Keratinocyte (primary cell): ENCODE measurements at regions not wholly inside any gene's neighbourhood (a gene's known extent, or its start where the extent isn't known, plus 50 kb on each side); places are given as distances from the start of the nearest gene placed in this dataset.

Experiments used
- DNase-seq: peaks from one replicate; pipeline ENCODE4 v3.0.0-alpha.2; 2011; ENCODE audit warnings: low read depth, missing footprints, low spot score
- FAIRE-seq: peaks from 2 replicates; lab custom pipeline; 2011; peaks lifted over from hg19 to GRCh38; lab: Jason Lieb, UNC
- H2AFZ ChIP-seq: 2 replicates; pipeline ENCODE4 v1.6.0; 2012; ENCODE audit warnings: low read length, control low read depth, inconsistent platforms; ENCODE audit not compliant: control insufficient read depth
- H3K27ac ChIP-seq: 2 replicates; pipeline ENCODE4 v1.5.1; 2011; ENCODE audit warnings: low read length; ENCODE audit not compliant: control insufficient read depth, insufficient read depth
- H3K27me3 ChIP-seq: 3 replicates; pipeline ENCODE4 v1.6.0; 2011; ENCODE audit warnings: low read length; ENCODE audit not compliant: control insufficient read depth, insufficient read depth; ENCODE audit errors: extremely low read depth
- H3K36me3 ChIP-seq, 2 experiments: 2 replicates in 1 of 2; 3 replicates in 1 of 2; pipeline ENCODE4 v1.5.1; 2011; ENCODE audit warnings: low read length in 2 of 2, mild to moderate bottlenecking in 1 of 2; ENCODE audit not compliant: control insufficient read depth in 2 of 2, insufficient read depth in 2 of 2; ENCODE audit errors: extremely low read depth in 1 of 2
- H3K4me1 ChIP-seq: 3 replicates; pipeline ENCODE4 v1.5.1; 2011; ENCODE audit warnings: low read length; ENCODE audit not compliant: control insufficient read depth, insufficient read depth; ENCODE audit errors: extremely low read depth
- H3K4me2 ChIP-seq: 3 replicates; pipeline ENCODE4 v1.6.0; 2011; ENCODE audit warnings: low read depth, low read length; ENCODE audit not compliant: control insufficient read depth, insufficient read depth; ENCODE audit errors: extremely low read depth
- H3K4me3 ChIP-seq, 3 experiments: fragments of 200-600 bp in 1 of 3; sonication (generic) in 1 of 3; 2 replicates in 2 of 3; 3 replicates in 1 of 3; pipeline ENCODE4 v1.5.1; 2011 to 2016; ENCODE audit warnings: low read length in 3 of 3, mild to moderate bottlenecking in 3 of 3, control low read depth in 2 of 3, inconsistent platforms in 1 of 3, low read depth in 1 of 3, mixed read lengths in 1 of 3, mixed run types in 1 of 3, moderate library complexity in 1 of 3; ENCODE audit not compliant: control insufficient read depth in 2 of 3, insufficient read depth in 2 of 3; ENCODE audit errors: extremely low read depth in 1 of 3
- H3K79me2 ChIP-seq: 2 replicates; pipeline ENCODE4 v1.6.0; 2012; ENCODE audit warnings: low read length; ENCODE audit not compliant: control insufficient read depth, insufficient read depth
- H3K9ac ChIP-seq: 3 replicates; pipeline ENCODE4 v1.6.0; 2011; ENCODE audit warnings: low read length; ENCODE audit not compliant: control insufficient read depth, insufficient read depth; ENCODE audit errors: extremely low read depth
- H3K9me1 ChIP-seq: 3 replicates; pipeline ENCODE4 v1.6.0; 2011; ENCODE audit warnings: low read length; ENCODE audit not compliant: control insufficient read depth, insufficient read depth; ENCODE audit errors: extremely low read depth
- H3K9me3 ChIP-seq: 2 replicates; pipeline ENCODE4 v1.5.1; 2012; ENCODE audit warnings: low read depth, low read length; ENCODE audit not compliant: control insufficient read depth
- H4K20me1 ChIP-seq: 3 replicates; pipeline ENCODE4 v1.6.0; 2011; ENCODE audit warnings: low read length; ENCODE audit not compliant: control insufficient read depth, insufficient read depth; ENCODE audit errors: extremely low read depth
- CTCF ChIP-seq, 3 experiments: IDR thresholded peaks in 1 of 3; conservative IDR thresholded peaks in 1 of 3; optimal IDR thresholded peaks in 1 of 3; 2 replicates in 2 of 3; 3 replicates in 1 of 3; pipeline versions ENCODE3 to v1.5.1; 2011; ENCODE audit warnings: low read length in 3 of 3, mild to moderate bottlenecking in 3 of 3, moderate library complexity in 2 of 3, control low read depth in 1 of 3, inconsistent platforms in 1 of 3; ENCODE audit not compliant: insufficient read depth in 2 of 3; ENCODE audit errors: extremely low read depth in 1 of 3
- EZH2 ChIP-seq: IDR thresholded peaks from one replicate; pipeline ENCODE4 v1.6.1; 2012; ENCODE audit warnings: inconsistent platforms, mild to moderate bottlenecking, low read length, moderate library complexity
- dilution Hi-C: fragments of 300-500 bp; cut with MboI; formaldehyde crosslinking; loops from one replicate; pipeline ENCODE4 v1.7.0; 2020; ENCODE audit warnings: low sequenced_read_pairs; ENCODE audit not compliant: extremely low pct_ligation_motif_present

GRCh38 chr16:61344791-61345190, 691.4 kb downstream of the CDH8 start:
- Histone ChIP-seq H3K27me3 (no peaks in the 10 kb centered on the region), H2AFZ (no peak overlapping the region), H3K4me2 (no peak overlapping the region), H3K4me3 (no peak overlapping the region), H3K9me3 (no peaks in the 10 kb centered on the region), H3K9me1 (no peaks in the 10 kb centered on the region), H3K79me2 (no peaks in the 10 kb centered on the region), H3K36me3 (no peaks in the 10 kb centered on the region), H3K4me1 (no peaks in the 10 kb centered on the region), H3K27ac (no peak overlapping the region), H4K20me1 (no peaks in the 10 kb centered on the region), H3K9ac (no peak overlapping the region)
- FAIRE-seq (no peak), DNase-seq (no peak)
- no peak for TF ChIP-seq CTCF (optimal IDR thresholded peaks at IDR 0.05 in 1 of 3, IDR thresholded peaks at IDR 0.05 in 1 of 3, conservative IDR thresholded peaks at IDR 0.05 in 1 of 3; ENCODE audit: extremely low read depth in 1 of 3, insufficient read depth in 2 of 3, low read length in 3 of 3)
- no peak for TF ChIP-seq EZH2
- dilution Hi-C loops = no loop called here

GRCh38 chr16:61332461-61332860, 703.8 kb downstream of the CDH8 start:
- no peaks in the 10 kb centered on the region for H4K20me1 ChIP-seq
- H3K9me1 ChIP-seq = no peaks in the 10 kb centered on the region
- FAIRE-seq = no peak
- no peak overlapping the region for H2AFZ ChIP-seq
- H3K27me3 ChIP-seq = no peaks in the 10 kb centered on the region
- no peak overlapping the region for H3K4me3 ChIP-seq
- DNase-seq = no peak
- H3K79me2 ChIP-seq = no peaks in the 10 kb centered on the region
- H3K4me1 ChIP-seq = no peaks in the 10 kb centered on the region
- dilution Hi-C loops = no loop called here
- H3K27ac ChIP-seq = no peak overlapping the region
- H3K4me2 ChIP-seq = no peak overlapping the region
- H3K9me3 ChIP-seq = no peaks in the 10 kb centered on the region
- no peaks in the 10 kb centered on the region for H3K36me3 ChIP-seq
- no peak overlapping the region for H3K9ac ChIP-seq
- TF ChIP-seq CTCF (optimal IDR thresholded peaks at IDR 0.05 in 1 of 3, IDR thresholded peaks at IDR 0.05 in 1 of 3, conservative IDR thresholded peaks at IDR 0.05 in 1 of 3; ENCODE audit: extremely low read depth in 1 of 3, insufficient read depth in 2 of 3, low read length in 3 of 3) (no peak), EZH2 (no peak)
